ENCODE measurements at regions not wholly inside any gene's neighbourhood (a gene's known extent, or its start where the extent isn't known, plus 50 kb on each side); places are given as distances from the start of the nearest gene placed in this dataset.

DNA sequence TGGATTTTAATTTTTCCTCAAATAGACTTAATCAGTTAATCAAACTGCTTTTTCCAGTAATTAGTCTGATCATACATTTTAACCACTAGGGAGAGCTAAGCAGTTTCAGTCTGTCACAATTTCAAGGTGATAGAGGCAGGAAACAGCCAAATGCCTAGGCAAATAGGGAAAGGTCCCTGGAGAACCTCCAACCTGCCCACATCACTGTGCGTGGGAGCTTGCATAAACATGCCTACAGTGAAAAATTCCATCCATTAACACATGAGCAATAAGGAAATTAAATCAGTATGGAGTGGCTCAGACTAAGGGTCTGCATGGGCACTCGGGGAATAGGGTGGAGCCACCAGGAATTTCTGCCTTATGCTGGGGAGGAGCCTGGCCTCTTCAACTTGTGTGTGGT is 74.6 kb downstream of the AASDHPPT start:
- H3K27ac ChIP-seq: no peak overlapping the region
- TF ChIP-seq ZFX (IDR thresholded peaks at IDR 0.05; ENCODE audit: borderline replicate concordance): no peak
- TF ChIP-seq, protein P1, sequence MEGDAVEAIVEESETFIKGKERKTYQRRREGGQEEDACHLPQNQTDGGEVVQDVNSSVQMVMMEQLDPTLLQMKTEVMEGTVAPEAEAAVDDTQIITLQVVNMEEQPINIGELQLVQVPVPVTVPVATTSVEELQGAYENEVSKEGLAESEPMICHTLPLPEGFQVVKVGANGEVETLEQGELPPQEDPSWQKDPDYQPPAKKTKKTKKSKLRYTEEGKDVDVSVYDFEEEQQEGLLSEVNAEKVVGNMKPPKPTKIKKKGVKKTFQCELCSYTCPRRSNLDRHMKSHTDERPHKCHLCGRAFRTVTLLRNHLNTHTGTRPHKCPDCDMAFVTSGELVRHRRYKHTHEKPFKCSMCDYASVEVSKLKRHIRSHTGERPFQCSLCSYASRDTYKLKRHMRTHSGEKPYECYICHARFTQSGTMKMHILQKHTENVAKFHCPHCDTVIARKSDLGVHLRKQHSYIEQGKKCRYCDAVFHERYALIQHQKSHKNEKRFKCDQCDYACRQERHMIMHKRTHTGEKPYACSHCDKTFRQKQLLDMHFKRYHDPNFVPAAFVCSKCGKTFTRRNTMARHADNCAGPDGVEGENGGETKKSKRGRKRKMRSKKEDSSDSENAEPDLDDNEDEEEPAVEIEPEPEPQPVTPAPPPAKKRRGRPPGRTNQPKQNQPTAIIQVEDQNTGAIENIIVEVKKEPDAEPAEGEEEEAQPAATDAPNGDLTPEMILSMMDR (IDR thresholded peaks at IDR 0.05): peak; percentile 19; the same call in 1 of the 2 replicates

DNA sequence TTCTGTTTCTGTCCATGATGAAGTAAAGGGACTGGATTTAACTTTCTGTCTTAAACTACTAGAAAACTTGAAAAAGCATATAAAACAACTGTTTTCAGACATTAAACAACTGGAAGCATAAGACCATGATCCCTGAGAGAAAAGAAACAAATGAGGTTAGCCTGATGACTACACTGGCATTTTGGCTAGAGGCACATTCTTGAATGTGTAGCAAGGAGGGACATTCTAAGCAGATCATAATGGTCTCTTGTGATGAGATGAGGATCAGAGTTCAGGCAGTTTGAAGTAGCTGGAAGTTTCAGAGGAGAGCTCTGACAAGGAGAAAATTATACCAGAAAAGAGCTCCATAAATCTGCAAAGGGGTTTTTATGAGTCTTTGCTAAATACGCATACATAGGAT is 75.4 kb downstream of the AASDHPPT start:
- TF ChIP-seq ZFX (IDR thresholded peaks at IDR 0.05; ENCODE audit: borderline replicate concordance): no peak
- TF ChIP-seq, protein P1 (IDR thresholded peaks at IDR 0.05): no peak

GRCh38 chr11:106156290-106156937 is 79.0 kb downstream of the AASDHPPT start:
- TF ChIP-seq, protein P1 (IDR thresholded peaks at IDR 0.05): peak; percentile 81
- TF ChIP-seq ZFX (IDR thresholded peaks at IDR 0.05; ENCODE audit: borderline replicate concordance): no peak

More for the DNA sequence above, 75.4 kb downstream of the AASDHPPT start:
- H3K27ac ChIP-seq: no peak overlapping the region

GRCh38 chr11:106158406-106158805 is 80.9 kb downstream of the AASDHPPT start:
- no peak overlapping the region for H3K27ac ChIP-seq

More at GRCh38 chr11:106156290-106156937, 79.0 kb downstream of the AASDHPPT start:
- H3K27ac ChIP-seq: no peak overlapping the region

GRCh38 chr11:106159836-106160235 is 82.4 kb downstream of the AASDHPPT start:
- no peak overlapping the region for H3K27ac ChIP-seq
- TF ChIP-seq, protein P1 (IDR thresholded peaks at IDR 0.05): no peak
- no peak for TF ChIP-seq ZFX (IDR thresholded peaks at IDR 0.05; ENCODE audit: borderline replicate concordance)

More at GRCh38 chr11:106158406-106158805, 80.9 kb downstream of the AASDHPPT start:
- TF ChIP-seq ZFX (IDR thresholded peaks at IDR 0.05; ENCODE audit: borderline replicate concordance): no peak
- TF ChIP-seq, protein P1 (IDR thresholded peaks at IDR 0.05): no peak

DNA sequence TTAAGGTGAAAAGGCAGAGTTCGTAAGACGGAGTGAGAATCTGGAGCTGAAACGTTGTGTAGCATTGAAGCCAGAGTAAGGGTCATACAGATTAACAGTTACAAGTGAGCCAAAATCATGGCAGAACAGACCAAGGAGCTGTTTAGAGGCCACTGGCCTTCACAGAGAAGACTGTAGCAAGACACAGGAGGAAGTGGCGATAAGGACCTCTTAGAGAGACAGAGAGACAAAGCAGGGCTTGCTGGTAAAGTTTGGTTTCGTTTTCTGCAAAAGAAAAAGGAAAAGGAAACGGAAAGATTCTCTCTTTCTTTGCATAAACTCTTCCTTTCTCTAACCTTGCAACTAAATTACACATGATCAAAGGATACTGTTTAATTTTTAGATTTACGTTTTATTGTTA is 83.0 kb downstream of the AASDHPPT start:
- no peak overlapping the region for H3K27ac ChIP-seq

More for the DNA sequence above, 83.0 kb downstream of the AASDHPPT start:
- TF ChIP-seq ZFX (IDR thresholded peaks at IDR 0.05; ENCODE audit: borderline replicate concordance): no peak
- TF ChIP-seq, protein P1 (IDR thresholded peaks at IDR 0.05): no peak

All from 22Rv1 (cell line).